OCI-LY1 (cell line): ENCODE measurements at regions not wholly inside any gene's neighbourhood (a gene's known extent, or its start where the extent isn't known, plus 50 kb on each side); places are given as distances from the start of the nearest gene placed in this dataset.

Source experiments
- H2AFZ ChIP-seq: fragments of 200-600 bp; sonication (generic), shearing (Covaris generic); 2 replicates; pipeline ENCODE4 v1.6.0; 2014; ENCODE audit warnings: antibody characterized with exemption, mild to moderate bottlenecking, low read length
- H3F3A ChIP-seq: fragments of 200-600 bp; sonication (generic), shearing (Covaris generic); 2 replicates; pipeline ENCODE4 v1.6.0; 2014; ENCODE audit warnings: mild to moderate bottlenecking, antibody characterized with exemption, low read length, moderate library complexity; ENCODE audit not compliant: insufficient read depth
- H3K27ac ChIP-seq: fragments of 200-600 bp; sonication (generic); 2 replicates; pipeline ENCODE4 v1.5.1; 2014; ENCODE audit warnings: low read length, mixed run types, mild to moderate bottlenecking, low read depth; ENCODE audit not compliant: poor library complexity, severe bottlenecking
- H3K27me3 ChIP-seq: fragments of 200-600 bp; sonication (generic); 2 replicates; pipeline ENCODE4 v1.6.0; 2014; ENCODE audit warnings: antibody characterized with exemption, mild to moderate bottlenecking, low read length, moderate library complexity; ENCODE audit not compliant: insufficient read depth
- H3K36me3 ChIP-seq: fragments of 200-600 bp; sonication (generic); 2 replicates; pipeline ENCODE4 v1.6.1; 2014; ENCODE audit warnings: mild to moderate bottlenecking, antibody characterized with exemption, low read length, moderate library complexity, mixed read lengths; ENCODE audit not compliant: insufficient read depth
- H3K4me1 ChIP-seq: fragments of 200-600 bp; sonication (generic); 2 replicates; pipeline ENCODE4 v1.5.1; 2014; ENCODE audit warnings: mild to moderate bottlenecking, low read length, moderate library complexity; ENCODE audit not compliant: insufficient read depth, severe bottlenecking
- H3K4me2 ChIP-seq: fragments of 200-600 bp; sonication (generic), shearing (Covaris generic); 2 replicates; pipeline ENCODE4 v1.6.1; 2014; ENCODE audit warnings: low read length
- H3K4me3 ChIP-seq: fragments of 200-600 bp; sonication (generic); 2 replicates; pipeline ENCODE4 v1.5.1; 2014; ENCODE audit warnings: low read length, low read depth, mild to moderate bottlenecking, mixed read lengths; ENCODE audit not compliant: poor library complexity, severe bottlenecking
- H3K79me2 ChIP-seq: fragments of 200-600 bp; shearing (Covaris generic); 2 replicates; pipeline ENCODE4 v1.6.1; 2016; ENCODE audit warnings: mixed run types, low read length, mixed read lengths; ENCODE audit not compliant: insufficient read depth
- H3K9ac ChIP-seq: fragments of 200-600 bp; sonication (generic), shearing (Covaris generic); 2 replicates; pipeline ENCODE4 v1.6.1; 2014; ENCODE audit warnings: mild to moderate bottlenecking, low read length, mixed read lengths
- H3K9me2 ChIP-seq: fragments of 200-600 bp; sonication (generic), shearing (Covaris generic); 2 replicates; pipeline ENCODE4 v1.6.1; 2014; ENCODE audit warnings: low read depth, mild to moderate bottlenecking, low read length, mixed read lengths
- H3K9me3 ChIP-seq: fragments of 200-600 bp; shearing (Covaris generic); 2 replicates; pipeline ENCODE4 v1.6.1; 2014; ENCODE audit warnings: low read length, mixed read lengths
- H4K20me1 ChIP-seq: fragments of 200-600 bp; sonication (generic), shearing (Covaris generic); 2 replicates; pipeline ENCODE4 v1.6.0; 2016; ENCODE audit warnings: mild to moderate bottlenecking, low read length; ENCODE audit not compliant: insufficient read depth
- EZH2 ChIP-seq: fragments of 200-600 bp; sonication (generic), shearing (Covaris generic); IDR thresholded peaks from 2 replicates; pipeline ENCODE4 v1.8.0; 2017; ENCODE audit warnings: borderline replicate concordance, mixed run types, mild to moderate bottlenecking, antibody characterized with exemption, low read length, moderate library complexity, mixed read lengths
- TF ChIP-seq, protein P1 (sequence below): fragments of 200-600 bp; sonication (generic), shearing (Covaris generic); IDR thresholded peaks from 2 replicates; pipeline ENCODE4 v1.5.1; 2017; ENCODE audit warnings: mild to moderate bottlenecking, antibody characterized with exemption, low read length, moderate library complexity, mixed read lengths

DNA sequence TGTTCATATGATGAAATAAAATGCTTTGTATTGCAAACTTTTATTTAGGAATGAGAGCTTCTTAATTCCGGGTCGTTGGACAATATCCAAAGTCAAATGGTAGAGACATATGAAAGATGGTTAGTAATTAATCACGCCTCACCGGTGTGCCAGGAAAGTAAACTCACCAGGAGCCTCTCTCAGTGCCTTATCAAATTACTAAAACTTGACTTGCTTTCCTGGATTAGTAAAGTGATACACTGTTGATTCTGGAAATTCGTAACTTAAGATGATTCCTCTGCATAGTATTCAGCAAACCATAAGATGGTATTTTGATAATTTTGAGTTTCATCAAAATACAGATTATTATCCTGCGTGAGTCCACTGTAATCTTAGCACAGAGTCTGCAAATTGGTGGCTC lies 115.2 kb downstream of the PAX1 start:
- Histone ChIP-seq H3K79me2 (no peaks in the 10 kb centered on the region), H3K9me3 (no peaks in the 10 kb centered on the region), H3F3A (no peaks in the 10 kb centered on the region), H3K27me3 (no peaks in the 10 kb centered on the region), H3K9me2 (no peaks in the 10 kb centered on the region), H3K27ac (no peak overlapping the region), H3K36me3 (no peaks in the 10 kb centered on the region), H3K4me3 (no peak overlapping the region), H3K9ac (no peak overlapping the region), H3K4me1 (no peaks in the 10 kb centered on the region), H3K4me2 (no peak overlapping the region), H2AFZ (no peak overlapping the region), H4K20me1 (no peaks in the 10 kb centered on the region)
- TF ChIP-seq, protein P1, sequence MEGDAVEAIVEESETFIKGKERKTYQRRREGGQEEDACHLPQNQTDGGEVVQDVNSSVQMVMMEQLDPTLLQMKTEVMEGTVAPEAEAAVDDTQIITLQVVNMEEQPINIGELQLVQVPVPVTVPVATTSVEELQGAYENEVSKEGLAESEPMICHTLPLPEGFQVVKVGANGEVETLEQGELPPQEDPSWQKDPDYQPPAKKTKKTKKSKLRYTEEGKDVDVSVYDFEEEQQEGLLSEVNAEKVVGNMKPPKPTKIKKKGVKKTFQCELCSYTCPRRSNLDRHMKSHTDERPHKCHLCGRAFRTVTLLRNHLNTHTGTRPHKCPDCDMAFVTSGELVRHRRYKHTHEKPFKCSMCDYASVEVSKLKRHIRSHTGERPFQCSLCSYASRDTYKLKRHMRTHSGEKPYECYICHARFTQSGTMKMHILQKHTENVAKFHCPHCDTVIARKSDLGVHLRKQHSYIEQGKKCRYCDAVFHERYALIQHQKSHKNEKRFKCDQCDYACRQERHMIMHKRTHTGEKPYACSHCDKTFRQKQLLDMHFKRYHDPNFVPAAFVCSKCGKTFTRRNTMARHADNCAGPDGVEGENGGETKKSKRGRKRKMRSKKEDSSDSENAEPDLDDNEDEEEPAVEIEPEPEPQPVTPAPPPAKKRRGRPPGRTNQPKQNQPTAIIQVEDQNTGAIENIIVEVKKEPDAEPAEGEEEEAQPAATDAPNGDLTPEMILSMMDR: no peak
- no peak for TF ChIP-seq EZH2

DNA sequence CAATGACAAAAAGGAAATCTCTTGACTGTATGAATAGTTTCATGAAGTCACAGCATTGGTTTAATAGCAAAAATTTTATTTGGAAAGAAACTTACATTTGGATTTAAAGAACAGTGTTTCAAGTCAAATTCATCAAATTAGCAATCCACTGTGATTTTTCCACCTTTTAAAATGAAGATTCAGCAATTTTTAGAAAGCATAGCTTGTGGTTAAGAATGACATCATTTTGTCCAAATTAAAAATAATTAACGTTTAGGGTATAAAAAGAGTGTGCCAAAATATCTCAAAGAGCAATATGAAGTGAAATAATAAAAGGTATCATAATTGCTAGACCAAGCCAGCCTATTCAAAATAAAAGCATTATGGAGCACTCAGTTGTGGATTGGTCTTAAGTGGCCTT lies 114.6 kb downstream of the PAX1 start:
- Histone ChIP-seq H3K9ac (no peak overlapping the region), H3K4me3 (no peak overlapping the region), H3F3A (no peaks in the 10 kb centered on the region), H2AFZ (no peak overlapping the region), H3K9me2 (no peaks in the 10 kb centered on the region), H3K9me3 (no peaks in the 10 kb centered on the region), H3K79me2 (no peaks in the 10 kb centered on the region), H3K36me3 (no peaks in the 10 kb centered on the region), H3K27ac (no peak overlapping the region), H3K4me1 (no peaks in the 10 kb centered on the region), H4K20me1 (no peaks in the 10 kb centered on the region), H3K4me2 (no peak overlapping the region), H3K27me3 (no peaks in the 10 kb centered on the region)
- TF ChIP-seq, protein P1: no peak
- no peak for TF ChIP-seq EZH2

DNA sequence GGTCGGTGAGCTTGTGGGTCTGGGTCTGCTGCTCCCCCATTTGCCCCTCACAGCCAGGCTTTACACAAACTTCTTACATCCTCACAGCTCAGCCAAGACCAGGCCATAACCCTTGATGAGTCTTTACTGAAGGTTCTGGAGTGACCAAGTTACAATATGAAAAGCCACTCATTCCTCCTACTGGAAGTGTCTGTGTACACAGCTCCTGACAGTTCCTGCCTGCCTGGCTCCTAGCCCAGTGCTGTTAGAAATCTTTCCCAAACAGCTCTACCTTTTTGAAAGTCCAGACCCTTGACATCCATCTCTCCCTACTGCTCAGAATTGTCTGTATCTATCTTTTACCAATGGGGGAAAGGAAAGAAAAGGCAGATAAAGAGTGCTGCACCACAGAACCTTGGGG lies 106.9 kb downstream of the PAX1 start:
- H3K4me2 ChIP-seq: no peak overlapping the region
- H3F3A ChIP-seq: no peaks in the 10 kb centered on the region
- H3K27ac ChIP-seq: no peak overlapping the region
- H3K36me3 ChIP-seq: no peaks in the 10 kb centered on the region
- H3K9me3 ChIP-seq: no peaks in the 10 kb centered on the region
- no peaks in the 10 kb centered on the region for H3K79me2 ChIP-seq
- H4K20me1 ChIP-seq: no peaks in the 10 kb centered on the region
- no peak overlapping the region for H3K9ac ChIP-seq
- no peaks in the 10 kb centered on the region for H3K9me2 ChIP-seq
- TF ChIP-seq, protein P1: no peak
- no peak for TF ChIP-seq EZH2
- H2AFZ ChIP-seq: no peak overlapping the region
- no peaks in the 10 kb centered on the region for H3K27me3 ChIP-seq
- H3K4me1 ChIP-seq: no peaks in the 10 kb centered on the region
- H3K4me3 ChIP-seq: no peak overlapping the region
